PC-9 (cell line): ENCODE measurements at regions not wholly inside any gene's neighbourhood (a gene's known extent, or its start where the extent isn't known, plus 50 kb on each side); places are given as distances from the start of the nearest gene placed in this dataset.

Experiments
- BruUV-seq: library from RNA; stranded (reverse); fragments of 400-500 nt; replicated peaks from 2 replicates; lab custom pipeline; 2021; lab: Mats Ljungman, UMichigan
- CTCF ChIA-PET: fragments of 300-600 bp; sonication (Branson Sonifier 250); formaldehyde crosslinking; loops from one replicate; lab custom pipeline; 2022; ENCODE audit warnings: antibody characterized with exemption; lab: Charles Lee
- POLR2A ChIA-PET: fragments of 300-600 bp; sonication (Branson Sonifier 250); formaldehyde crosslinking; loops from one replicate; lab custom pipeline; 2022; ENCODE audit warnings: antibody characterized with exemption; ENCODE audit not compliant: unreplicated experiment; lab: Charles Lee
- DNase-seq, 2 experiments: peaks; one replicate each; pipeline versions ENCODE4 v3.0.0 to v3.0.0-alpha.2; 2015 to 2022; ENCODE audit warnings: mixed read lengths in 1 of 2
- H2AFZ ChIP-seq: fragments of 200-600 bp; sonication (generic); 2 replicates; pipeline ENCODE4 v1.8.1; 2017; ENCODE audit warnings: antibody characterized with exemption
- H3F3A ChIP-seq: fragments of 200-600 bp; sonication (generic); 2 replicates; pipeline ENCODE4 v1.8.1; 2017; ENCODE audit warnings: antibody characterized with exemption, mild to moderate bottlenecking, low read depth; ENCODE audit not compliant: insufficient read depth
- H3K27ac ChIP-seq: fragments of 200-600 bp; sonication (generic); 2 replicates; pipeline ENCODE4 v1.6.1; 2016; ENCODE audit warnings: mixed run types
- H3K27me3 ChIP-seq: fragments of 200-600 bp; sonication (generic); 2 replicates; pipeline ENCODE4 v1.6.1; 2016; ENCODE audit warnings: low read depth, mixed run types; ENCODE audit not compliant: insufficient read depth
- H3K36me3 ChIP-seq: fragments of 200-600 bp; sonication (generic); 2 replicates; pipeline ENCODE4 v1.6.1; 2016; ENCODE audit warnings: low read depth, mixed run types
- H3K4me1 ChIP-seq: fragments of 200-600 bp; sonication (generic); replicated peaks from 2 replicates; pipeline ENCODE4 v1.6.1; 2016; ENCODE audit warnings: mixed run types; ENCODE audit not compliant: insufficient read depth
- H3K4me2 ChIP-seq: fragments of 200-600 bp; sonication (generic); 2 replicates; pipeline ENCODE4 v1.6.1; 2017; ENCODE audit warnings: mixed run types
- H3K4me3 ChIP-seq: fragments of 200-600 bp; sonication (generic); 2 replicates; pipeline ENCODE4 v1.6.1; 2016; ENCODE audit warnings: mixed run types
- H3K79me2 ChIP-seq: fragments of 200-600 bp; sonication (generic); 2 replicates; pipeline ENCODE4 v1.6.1; 2017; ENCODE audit warnings: low read depth, mixed run types
- H3K9me2 ChIP-seq: fragments of 200-600 bp; sonication (generic); 2 replicates; pipeline ENCODE4 v1.8.1; 2017; ENCODE audit warnings: mild to moderate bottlenecking; ENCODE audit not compliant: insufficient read depth
- H3K9me3 ChIP-seq: fragments of 200-600 bp; sonication (generic); 2 replicates; pipeline ENCODE4 v1.8.1; 2016; ENCODE audit warnings: low read depth; ENCODE audit not compliant: insufficient read depth
- H4K20me1 ChIP-seq: fragments of 200-600 bp; sonication (generic); 2 replicates; pipeline ENCODE4 v1.8.1; 2017; ENCODE audit not compliant: insufficient read depth
- CTCF ChIP-seq: fragments of 200-600 bp; sonication (generic); conservative IDR thresholded peaks from 2 replicates; pipeline ENCODE4 v1.6.1; 2017; ENCODE audit warnings: mixed run types, antibody characterized with exemption, mild to moderate bottlenecking, moderate library complexity
- EZH2 ChIP-seq: fragments of 200-600 bp; sonication (generic); IDR thresholded peaks from 2 replicates; pipeline ENCODE4 v1.8.0; 2017; ENCODE audit warnings: antibody characterized with exemption, low read depth
- intact Hi-C: fragments of 100-400 bp; cut with micrococcal nuclease; formaldehyde crosslinking; loops from one replicate; pipeline ENCODE4 v1.10.0; 2022; ENCODE audit not compliant: unreplicated experiment

- H3F3A ChIP-seq = no peaks in the 10 kb centered on the region
- H3K9me3 ChIP-seq = no peaks in the 10 kb centered on the region
- no peak overlapping the region for H2AFZ ChIP-seq
- H3K9me2 ChIP-seq = no peaks in the 10 kb centered on the region
- H3K27ac ChIP-seq = no peak overlapping the region
- DNase-seq = peak; percentile 46 to 52
- no peaks in the 10 kb centered on the region for H3K27me3 ChIP-seq
- ChIA-PET CTCF (no interaction called here), POLR2A (interaction anchor here (0.6 to 0.7 kb wide), 3 partner anchors 94 to 177 kb away, joined by 3 to 6 read pairs (median 3); partner anchors contain the start of gene TGFBR2)
- TF ChIP-seq CTCF (no peak), EZH2 (no peak)
- intact Hi-C loops = no loop called here
- no TSS peak for BruUV-seq
- no peaks in the 10 kb centered on the region for H3K79me2 ChIP-seq
- H4K20me1 ChIP-seq = no peaks in the 10 kb centered on the region
- H3K36me3 ChIP-seq = no peaks in the 10 kb centered on the region
- no peaks in the 10 kb centered on the region for H3K4me1 ChIP-seq
- no peak overlapping the region for H3K4me2 ChIP-seq
- no peak overlapping the region for H3K4me3 ChIP-seq
Observed at GRCh38 chr3:30511524-30512251, 94.7 kb upstream of the TGFBR2 start.

- Histone ChIP-seq H3K4me2 (no peak overlapping the region), H3K27me3 (no peaks in the 10 kb centered on the region), H4K20me1 (no peaks in the 10 kb centered on the region), H3K4me1 (no peaks in the 10 kb centered on the region), H3K4me3 (no peak overlapping the region), H3K9me2 (no peaks in the 10 kb centered on the region), H3K36me3 (no peaks in the 10 kb centered on the region), H3K9me3 (no peaks in the 10 kb centered on the region), H2AFZ (no peak overlapping the region), H3K79me2 (no peaks in the 10 kb centered on the region), H3F3A (no peaks in the 10 kb centered on the region), H3K27ac (no peak overlapping the region)
- ChIA-PET POLR2A (no interaction called here), CTCF (no interaction called here)
- intact Hi-C loops = no loop called here
- BruUV-seq = no TSS peak
- TF ChIP-seq EZH2 (no peak), CTCF (no peak)
- DNase-seq = no peak
Observed at GRCh38 chr3:30512576-30512975, 93.8 kb upstream of the TGFBR2 start.

DNA sequence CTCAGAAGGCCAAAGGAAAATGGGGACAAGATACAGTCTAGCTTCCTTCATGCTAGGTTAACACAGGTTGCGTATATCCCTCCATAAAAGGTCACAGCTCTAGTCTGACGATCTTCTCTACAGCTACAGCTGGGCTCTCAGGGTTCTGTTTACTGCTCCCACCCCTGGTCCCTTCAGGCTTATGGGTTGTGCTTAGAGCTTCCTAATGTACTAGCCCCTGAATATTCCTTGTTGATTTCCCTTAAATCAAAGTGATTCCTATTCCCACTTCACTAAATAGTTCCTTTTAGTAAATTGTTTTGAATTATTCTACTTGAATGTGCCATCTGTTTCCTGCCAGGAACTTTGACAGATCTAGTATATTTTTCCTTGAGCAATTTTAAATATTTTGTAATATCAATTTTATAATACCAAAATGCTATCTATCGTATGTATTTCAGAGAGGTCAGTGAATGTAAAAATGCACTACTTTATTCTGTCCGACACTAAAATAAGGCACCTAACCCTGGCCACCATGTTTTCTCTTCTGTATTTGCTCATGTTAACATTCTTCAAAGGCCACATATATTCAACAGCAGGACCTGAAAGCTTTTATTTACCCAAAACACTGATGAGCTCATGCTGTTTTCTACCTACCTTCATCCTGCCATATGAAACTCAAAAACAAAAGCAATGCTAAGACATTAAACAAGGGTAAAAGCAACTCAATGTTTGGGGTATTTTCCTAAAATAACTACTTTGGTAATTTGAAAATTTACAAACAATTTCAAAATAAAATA lies 92.8 kb upstream of the TGFBR2 start:
- Histone ChIP-seq H3K4me3 (no peak overlapping the region), H3F3A (no peaks in the 10 kb centered on the region), H3K36me3 (no peaks in the 10 kb centered on the region), H3K4me2 (no peak overlapping the region), H4K20me1 (no peaks in the 10 kb centered on the region), H3K9me3 (no peaks in the 10 kb centered on the region), H3K27ac (no peak overlapping the region), H3K79me2 (no peaks in the 10 kb centered on the region), H3K4me1 (no peaks in the 10 kb centered on the region), H3K9me2 (no peaks in the 10 kb centered on the region), H3K27me3 (no peaks in the 10 kb centered on the region), H2AFZ (no peak overlapping the region)
- TF ChIP-seq CTCF (no peak), EZH2 (no peak)
- DNase-seq = no peak
- ChIA-PET CTCF (no interaction called here), POLR2A (no interaction called here)
- BruUV-seq = no TSS peak
- intact Hi-C loops = no loop called here
